GM12891 (cell line): ENCODE measurements at regions not wholly inside any gene's neighbourhood (a gene's known extent, or its start where the extent isn't known, plus 50 kb on each side); places are given as distances from the start of the nearest gene placed in this dataset.
"Not testable (repeated sequence)": the region's sequence is repeated elsewhere in the genome, so short reads cannot be mapped to it uniquely, and the experiment has no call there.

Source experiments
- POLR2A ChIP-seq: IDR thresholded peaks from 2 replicates; pipeline ENCODE4 v1.6.1; 2011; ENCODE audit warnings: low read depth, low read length, control low read depth
- POLR2AphosphoS5 ChIP-seq: IDR thresholded peaks from 2 replicates; pipeline ENCODE4 v1.6.1; 2011; ENCODE audit warnings: low read depth, low read length, control low read depth

- not testable (repeated sequence) for TF ChIP-seq POLR2AphosphoS5, POLR2A
Observed at GRCh38 chr21:10379816-10380215, 141.6 kb upstream of the TPTE start.
